AML-193 (cell line): ENCODE measurements at regions not wholly inside any gene's neighbourhood (a gene's known extent, or its start where the extent isn't known, plus 50 kb on each side); places are given as distances from the start of the nearest gene placed in this dataset.
"Not testable (repeated sequence)": the region's sequence is repeated elsewhere in the genome, so short reads cannot be mapped to it uniquely, and the experiment has no call there.

ENCODE experiments used
- DNase-seq, 2 experiments: peaks; one replicate each; lab custom pipeline; 2025; lab: John Stamatoyannopoulos, UW

DNA sequence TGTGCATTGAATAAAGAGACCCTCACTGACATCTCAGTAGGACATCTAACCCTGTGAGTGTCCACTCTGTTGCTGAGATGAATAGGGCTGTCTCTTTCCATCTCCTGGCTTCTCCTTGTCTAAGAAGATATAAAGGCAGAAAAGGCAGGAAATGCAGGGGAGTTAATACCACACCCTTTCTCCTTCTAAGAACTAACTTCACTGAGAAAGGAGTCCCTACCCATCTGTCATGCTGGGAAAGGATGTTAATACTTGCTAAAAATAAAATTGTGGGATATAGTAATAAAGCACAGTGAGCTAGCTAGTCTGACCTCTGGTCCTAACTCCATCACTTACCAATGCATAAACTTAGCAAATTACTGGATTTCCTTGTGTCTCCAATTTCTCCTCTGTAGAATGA, 213.9 kb upstream of the FIGN start:
- DNase-seq = no peak

- DNase-seq = no peak
Observed at GRCh38 chr2:163944347-163944737, 208.5 kb upstream of the FIGN start.

DNA sequence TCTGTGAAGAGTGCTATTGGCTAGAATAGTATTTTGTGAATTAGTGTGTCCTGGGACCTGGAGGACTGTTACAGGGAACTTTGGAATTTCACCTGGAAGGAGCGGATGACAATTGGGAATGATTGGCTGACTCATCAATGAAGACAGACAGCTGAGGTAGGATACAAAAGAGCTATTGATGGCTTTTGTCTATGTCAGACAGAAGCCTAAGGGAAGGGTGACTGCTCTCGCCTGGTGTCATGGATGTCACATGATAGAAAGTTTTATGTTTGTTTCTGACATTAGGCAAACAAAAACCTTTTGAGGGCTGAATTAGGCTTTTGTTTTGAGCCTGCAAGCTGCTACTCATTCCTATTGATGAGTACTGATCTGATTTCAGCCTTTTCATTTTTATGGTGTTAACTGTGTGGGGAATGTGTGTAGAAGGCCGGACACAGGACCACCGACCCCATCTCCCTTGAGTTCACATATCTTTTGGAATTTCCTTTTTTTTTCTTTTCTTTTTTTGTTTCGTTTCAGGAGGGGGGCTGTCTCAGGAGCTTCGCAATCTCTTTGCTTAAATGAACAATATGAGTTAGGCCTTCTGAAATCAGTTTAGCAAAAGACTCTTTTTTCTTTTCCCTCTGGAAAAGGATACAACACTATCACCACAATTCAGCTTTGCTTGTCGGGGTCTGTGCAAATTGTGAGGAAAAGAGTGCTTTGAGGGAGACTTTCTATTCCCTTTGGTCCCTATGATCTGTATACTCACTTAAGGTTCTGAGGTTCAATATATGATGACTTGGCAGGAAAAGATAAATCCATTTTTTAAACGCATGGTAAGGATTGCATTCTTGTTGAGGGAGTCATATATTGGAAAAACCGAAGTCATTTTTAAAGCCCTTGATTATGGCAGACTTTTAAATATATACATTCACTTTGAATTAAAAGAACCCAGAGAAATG, 207.9 kb upstream of the FIGN start:
- DNase-seq = no peak

GRCh38 chr2:163934131-163934530, 198.3 kb upstream of the FIGN start:
- DNase-seq = no peak

DNA sequence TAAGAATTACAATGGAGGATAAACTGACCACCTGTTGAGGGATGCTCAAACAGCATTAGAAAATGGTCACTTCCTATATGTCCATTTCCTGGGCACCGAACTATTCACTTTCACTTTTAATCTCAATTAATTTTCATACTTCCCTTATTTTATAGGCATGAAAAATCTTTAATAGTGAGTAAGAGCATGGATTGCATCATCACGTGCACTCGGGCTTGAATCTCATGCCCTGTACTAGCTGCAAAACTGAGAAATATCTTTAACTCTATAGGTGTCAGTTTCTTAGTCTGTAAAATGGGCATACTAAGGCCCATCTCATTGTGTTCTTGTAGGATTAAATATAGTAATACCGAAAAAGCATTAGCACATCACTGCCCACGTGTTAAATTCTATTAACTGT, 183.9 kb upstream of the FIGN start:
- no peak for DNase-seq

GRCh38 chr2:163914486-163914885, 178.7 kb upstream of the FIGN start:
- not testable (repeated sequence) for DNase-seq

DNA sequence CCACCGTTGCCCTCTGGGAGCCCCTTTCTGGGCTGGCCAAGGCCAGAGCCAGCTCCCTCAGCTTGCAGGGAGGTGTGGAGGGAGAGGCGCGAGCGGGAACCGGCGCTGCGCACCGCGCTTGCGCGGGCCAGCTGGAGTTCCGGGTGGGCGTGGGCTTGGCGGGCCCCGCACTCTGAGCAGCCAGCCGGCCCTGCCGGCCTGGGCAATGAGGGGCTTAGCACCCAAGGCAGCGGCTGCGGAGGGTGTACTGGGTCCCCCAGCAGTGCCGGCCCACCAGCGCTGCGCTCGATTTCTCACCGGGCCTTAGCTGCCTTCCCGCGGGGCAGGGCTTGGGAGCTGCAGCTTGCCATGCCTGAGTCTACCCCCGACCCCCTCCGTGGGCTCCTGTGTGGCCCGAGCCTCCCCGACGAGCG, 177.7 kb upstream of the FIGN start:
- DNase-seq = not testable (repeated sequence)

- DNase-seq = no peak
Observed at GRCh38 chr2:163909411-163910080, 173.7 kb upstream of the FIGN start.

DNA sequence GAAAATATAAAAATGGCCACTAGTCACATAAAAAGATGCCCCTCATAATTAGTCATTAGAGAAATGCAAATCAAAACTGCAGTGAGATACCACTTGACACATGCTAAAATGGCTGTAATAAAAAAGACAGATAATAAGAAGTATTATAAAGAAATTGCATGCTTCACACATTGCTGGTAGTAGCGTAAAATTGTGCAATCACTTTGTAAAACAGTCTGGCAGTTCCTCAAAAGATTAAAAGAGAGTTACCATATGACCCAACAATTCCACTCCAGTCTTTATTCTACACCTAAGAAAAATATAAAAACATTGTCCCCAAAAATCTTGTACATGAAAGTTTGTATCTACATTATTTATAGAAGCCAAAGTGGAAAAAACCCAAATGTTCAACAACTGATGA, 170.6 kb upstream of the FIGN start:
- no peak for DNase-seq

GRCh38 chr2:163897799-163898198, 162.0 kb upstream of the FIGN start:
- no peak for DNase-seq

DNA sequence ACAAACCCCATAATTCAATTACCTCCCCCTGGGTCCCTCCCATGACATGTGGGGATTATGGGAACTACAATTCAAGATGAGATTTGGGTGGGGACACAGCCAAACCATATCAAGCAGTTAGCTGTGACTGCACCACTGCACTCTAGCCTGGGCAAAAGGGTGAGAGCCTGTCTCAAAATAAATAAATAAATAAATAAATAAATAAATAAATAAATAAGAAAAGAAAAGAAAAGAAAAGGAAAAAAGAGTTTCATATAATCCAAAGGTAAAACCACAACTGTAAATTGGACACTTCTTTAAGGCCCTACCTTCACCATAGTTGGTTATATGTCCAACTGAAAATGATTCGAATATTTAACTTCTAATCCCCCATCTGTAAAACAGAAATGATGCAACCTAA, 157.6 kb upstream of the FIGN start:
- DNase-seq = not testable (repeated sequence)

DNA sequence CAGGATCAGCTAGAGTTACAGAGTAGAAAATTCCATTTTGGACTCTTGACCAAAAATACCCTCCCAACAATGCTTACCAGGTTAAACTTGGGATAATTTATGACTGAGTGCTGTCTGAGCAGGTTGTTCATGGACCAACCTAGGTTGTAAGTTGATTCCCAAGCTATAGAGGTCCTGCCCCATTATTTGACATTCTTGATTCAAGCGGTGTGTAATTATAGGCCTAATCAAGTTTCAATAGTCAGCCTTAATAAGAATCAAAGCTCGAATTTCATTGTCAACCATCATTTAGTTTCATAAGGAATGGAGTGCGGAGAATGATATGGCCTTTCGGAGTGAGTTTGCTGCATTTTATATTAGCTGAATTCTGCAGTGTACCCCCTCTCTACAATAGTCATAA, 152.8 kb upstream of the FIGN start:
- DNase-seq = no peak

DNA sequence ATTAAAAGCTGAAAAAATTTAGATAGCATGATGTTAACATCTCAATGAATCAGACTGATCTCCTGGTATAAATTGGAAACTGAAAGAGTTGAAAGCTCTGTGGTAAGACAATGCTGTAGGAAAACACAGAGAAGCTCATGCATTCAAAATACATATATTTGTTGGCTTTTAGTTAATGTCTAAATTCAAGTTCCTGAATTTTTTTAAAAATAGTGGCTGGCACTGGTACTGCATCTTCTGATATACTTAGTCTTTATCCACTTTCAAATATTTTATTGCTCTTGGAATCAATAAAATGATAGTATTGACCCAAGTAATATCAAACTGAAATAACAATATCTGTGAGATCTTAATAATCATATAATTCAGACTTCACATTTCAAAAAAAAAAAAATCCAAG, 151.4 kb upstream of the FIGN start:
- DNase-seq = no peak

GRCh38 chr2:163884416-163884815, 148.6 kb upstream of the FIGN start:
- no peak for DNase-seq

DNA sequence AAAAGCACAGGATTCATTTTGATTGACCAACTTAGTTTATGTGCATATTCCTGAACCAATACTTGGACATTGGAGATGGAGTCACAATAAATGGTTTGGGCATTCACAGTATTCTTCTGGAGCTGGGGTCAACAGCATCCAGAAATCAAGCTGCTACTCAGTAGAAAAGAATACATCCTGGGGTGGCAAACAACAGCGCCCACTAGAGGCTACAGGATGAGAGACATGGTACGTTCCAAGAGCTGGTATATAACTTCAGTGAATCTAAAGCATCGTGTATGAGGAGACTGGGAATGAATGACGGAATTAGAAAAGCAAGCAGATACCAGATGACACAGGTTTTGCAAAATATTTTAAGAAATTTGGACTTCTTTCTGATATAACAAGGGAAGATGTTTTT, 142.9 kb upstream of the FIGN start:
- DNase-seq = peak; percentile 23 to 47

DNA sequence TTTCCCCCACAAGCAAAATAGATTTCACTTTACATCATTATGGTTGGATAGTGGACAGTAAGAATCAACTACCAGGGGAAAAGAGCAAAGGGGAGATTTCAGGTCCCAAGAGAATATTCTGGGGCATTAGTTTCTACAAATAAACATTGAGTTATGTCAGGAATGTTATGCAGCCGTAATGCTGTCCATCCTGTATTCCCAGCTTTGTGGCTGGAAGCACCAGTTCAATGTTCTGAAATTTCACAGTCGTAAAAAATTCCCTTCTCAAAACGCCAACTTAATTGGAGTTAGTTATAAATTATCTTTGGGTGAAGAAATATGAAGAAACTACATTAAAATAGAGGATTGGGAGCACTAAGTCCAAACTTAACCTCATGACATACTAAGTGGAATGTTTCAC, 141.5 kb upstream of the FIGN start:
- DNase-seq = no peak

DNA sequence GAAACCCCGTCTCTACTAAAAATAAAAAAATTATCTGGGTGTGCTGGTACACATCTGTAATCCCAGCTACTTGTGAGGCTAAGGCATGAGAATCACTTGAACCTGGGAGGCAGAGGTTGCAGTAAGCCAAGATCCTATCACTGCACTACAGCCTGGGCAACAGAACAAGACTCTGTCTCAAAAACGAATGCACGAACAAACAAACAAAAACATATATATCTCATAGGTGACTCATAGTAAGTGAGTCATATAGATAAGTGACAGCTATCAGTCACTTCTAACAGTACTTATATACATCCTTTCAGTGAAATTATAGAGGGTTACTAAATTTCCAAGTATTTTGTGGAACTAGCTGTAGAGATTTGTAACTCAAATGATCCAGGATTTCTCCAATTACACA, 127.3 kb upstream of the FIGN start:
- no peak for DNase-seq

GRCh38 chr2:163859951-163860350, 124.1 kb upstream of the FIGN start:
- no peak for DNase-seq

DNA sequence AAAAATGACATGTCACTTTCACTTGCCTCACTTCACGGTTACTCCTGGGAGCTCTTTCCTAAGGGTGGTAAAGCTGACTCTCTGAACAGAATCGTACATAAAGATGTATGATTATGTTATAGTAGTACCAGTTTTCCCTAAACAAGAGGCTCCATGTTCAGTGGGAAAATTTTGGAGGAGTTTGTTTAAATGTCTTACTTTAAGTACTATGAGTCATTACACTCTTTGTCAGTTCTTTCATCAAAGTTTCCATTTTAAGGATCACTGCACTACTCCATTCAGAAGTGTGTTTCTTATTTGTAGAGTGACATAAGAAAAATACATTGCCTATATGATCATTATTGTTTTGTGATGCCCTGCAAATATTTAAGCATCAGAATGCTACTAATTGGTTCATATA, 121.1 kb upstream of the FIGN start:
- DNase-seq = no peak

GRCh38 chr2:163852616-163853015, 116.8 kb upstream of the FIGN start:
- DNase-seq = no peak

DNA sequence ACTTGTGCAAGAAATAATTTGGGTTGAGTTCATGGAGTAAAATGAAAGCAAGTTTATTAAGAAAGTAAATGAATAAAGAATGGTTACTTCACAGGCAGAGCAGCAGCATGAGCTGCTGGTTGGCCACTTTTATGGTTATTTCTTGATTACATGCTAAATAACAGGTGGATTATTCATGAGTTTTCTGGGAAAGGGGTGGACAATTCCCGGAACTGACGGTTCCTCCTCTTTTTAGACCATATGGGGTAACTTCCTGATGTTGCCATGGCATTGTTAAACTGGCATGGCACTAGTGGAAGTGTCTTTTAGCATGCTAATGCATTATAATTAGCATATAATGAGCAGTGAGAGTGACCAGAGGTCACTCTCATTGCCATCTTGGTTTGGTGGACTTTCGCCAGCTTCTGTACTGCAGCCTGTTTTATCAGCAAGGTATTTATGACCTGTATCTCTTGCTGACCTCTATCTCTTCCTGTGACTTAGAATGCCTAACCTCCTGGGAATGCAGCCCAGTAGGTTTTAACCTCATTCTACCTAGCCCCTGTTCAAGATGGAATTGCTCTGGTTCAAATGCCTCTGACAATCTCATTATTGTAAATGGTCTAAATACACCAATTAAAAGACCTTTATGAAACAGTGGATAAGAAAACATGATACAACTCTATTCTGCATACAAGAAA, 114.1 kb upstream of the FIGN start:
- no peak for DNase-seq

DNA sequence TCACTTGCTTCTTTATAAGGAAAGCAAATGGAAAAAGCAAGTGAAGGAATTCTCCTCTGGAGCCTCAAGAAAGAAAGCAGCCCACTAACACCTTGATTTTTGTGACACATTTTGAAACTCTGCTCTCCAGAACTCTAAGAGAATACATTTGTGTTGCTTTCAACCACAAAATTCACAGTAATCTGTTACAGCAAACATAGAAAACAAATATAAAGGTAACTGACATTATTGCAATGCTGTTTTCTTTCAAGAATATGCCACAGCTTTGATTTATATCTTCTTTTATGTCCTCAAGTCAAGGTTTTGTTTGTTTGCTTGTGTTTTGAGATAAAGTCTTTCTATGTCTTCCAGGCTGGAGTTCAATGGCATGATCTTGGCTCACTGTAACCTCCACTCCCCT, 103.1 kb upstream of the FIGN start:
- no peak for DNase-seq

DNA sequence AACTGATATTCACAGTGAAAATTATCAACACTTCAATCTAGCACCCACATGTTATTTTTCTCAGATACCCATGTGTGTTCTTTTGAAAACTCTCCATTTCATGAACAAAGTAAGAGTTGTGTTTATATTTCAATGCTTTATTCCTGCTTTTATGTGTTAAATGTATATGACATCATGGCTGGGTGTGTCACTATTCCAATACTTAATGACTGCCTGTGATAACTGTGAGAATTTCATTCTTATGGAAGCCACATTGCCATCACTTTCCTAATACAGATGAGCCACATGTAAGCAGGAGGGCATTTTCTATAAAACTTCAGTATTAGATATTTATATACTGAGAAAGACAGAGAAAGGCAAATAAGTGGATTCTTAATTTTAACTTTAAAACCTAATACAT, 100.4 kb upstream of the FIGN start:
- DNase-seq = no peak
